Activated naive CD4-positive, alpha-beta T cell treated with anti-CD3 and anti-CD28 coated beads, Interleukin-2, amount 10 ng/mL, durations not matched to agents 7 days and 5 days (primary cell): ENCODE measurements at regions not wholly inside any gene's neighbourhood (a gene's known extent, or its start where the extent isn't known, plus 50 kb on each side); places are given as distances from the start of the nearest gene placed in this dataset.

Source experiments
- CTCF ChIA-PET: fragments of 350-600 bp; sonication (Branson Sonifier 250); formaldehyde crosslinking; loops from one replicate; lab custom pipeline; 2021; ENCODE audit warnings: antibody characterized with exemption; lab: Charles Lee
- DNase-seq: peaks from one replicate; pipeline ENCODE4 v3.0.0-alpha.2; 2020
- H3K27ac Mint-ChIP-seq: one replicate; pipeline ENCODE4 v1.8.0; 2021; ENCODE audit warnings: mild to moderate bottlenecking, moderate library complexity, mixed read lengths
- H3K27me3 Mint-ChIP-seq: one replicate; pipeline ENCODE4 v1.8.0; 2021; ENCODE audit warnings: mild to moderate bottlenecking, mixed read lengths
- H3K36me3 Mint-ChIP-seq: one replicate; pipeline ENCODE4 v1.8.0; 2021; ENCODE audit warnings: mixed read lengths
- H3K4me1 Mint-ChIP-seq: one replicate; pipeline ENCODE4 v1.8.0; 2021; ENCODE audit warnings: mixed read lengths
- H3K4me3 Mint-ChIP-seq: one replicate; pipeline ENCODE4 v1.8.0; 2021; ENCODE audit warnings: mild to moderate bottlenecking, moderate library complexity, mixed read lengths
- H3K9me3 Mint-ChIP-seq: one replicate; pipeline ENCODE4 v1.8.0; 2021; ENCODE audit warnings: mixed read lengths

DNA sequence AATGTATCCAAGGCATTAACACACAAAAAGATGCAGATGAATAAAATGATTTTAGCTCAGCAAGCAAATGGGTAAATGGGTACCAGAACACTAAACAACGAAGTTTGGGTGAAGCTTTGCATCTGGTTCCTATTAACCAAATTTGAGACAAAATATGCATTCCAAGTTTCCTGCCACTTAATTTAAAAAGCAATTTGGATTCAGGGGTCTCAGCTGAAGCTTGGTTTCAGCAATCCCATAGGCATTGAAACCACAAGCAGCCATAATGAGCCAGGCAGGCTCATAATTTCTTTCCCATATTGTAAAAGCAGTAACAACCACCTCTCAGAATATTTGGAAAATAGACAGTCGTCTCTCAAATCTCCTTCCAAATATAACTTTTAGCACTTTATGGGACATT, 138.9 kb downstream of the NXNL2 start:
- CTCF ChIA-PET = no interaction called here
- no peak overlapping the region for H3K4me3 Mint-ChIP-seq
- H3K4me1 Mint-ChIP-seq = no peaks in the 10 kb centered on the region

DNA sequence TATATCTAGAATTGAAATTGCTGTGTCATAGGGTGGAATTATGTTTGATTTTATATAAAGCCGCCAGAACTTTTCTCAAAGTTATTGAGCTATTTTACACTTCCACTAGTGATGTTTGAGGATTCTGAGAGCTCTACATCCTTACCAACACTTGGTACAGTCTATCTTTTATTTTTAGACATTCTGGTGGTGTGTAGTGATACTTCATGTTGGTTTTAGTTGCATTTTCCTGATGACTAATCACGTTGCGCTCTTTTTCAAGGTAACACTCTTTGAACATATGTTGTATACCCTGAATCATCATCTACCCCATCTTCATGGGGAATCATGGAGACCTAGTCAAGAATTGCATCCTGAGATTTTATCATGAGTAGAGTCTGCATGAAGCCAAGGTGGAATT, 141.7 kb downstream of the NXNL2 start:
- H3K9me3 Mint-ChIP-seq = no peaks in the 10 kb centered on the region
- CTCF ChIA-PET = no interaction called here
- DNase-seq = no peak
- H3K4me3 Mint-ChIP-seq = no peak overlapping the region
- no peaks in the 10 kb centered on the region for H3K4me1 Mint-ChIP-seq
- no peaks in the 10 kb centered on the region for H3K27me3 Mint-ChIP-seq
- no peak overlapping the region for H3K27ac Mint-ChIP-seq
- no peaks in the 10 kb centered on the region for H3K36me3 Mint-ChIP-seq

More for the DNA sequence above, 138.9 kb downstream of the NXNL2 start:
- Mint-ChIP-seq H3K9me3 (no peaks in the 10 kb centered on the region), H3K36me3 (no peaks in the 10 kb centered on the region), H3K27ac (no peak overlapping the region), H3K27me3 (no peaks in the 10 kb centered on the region)
- DNase-seq = no peak

DNA sequence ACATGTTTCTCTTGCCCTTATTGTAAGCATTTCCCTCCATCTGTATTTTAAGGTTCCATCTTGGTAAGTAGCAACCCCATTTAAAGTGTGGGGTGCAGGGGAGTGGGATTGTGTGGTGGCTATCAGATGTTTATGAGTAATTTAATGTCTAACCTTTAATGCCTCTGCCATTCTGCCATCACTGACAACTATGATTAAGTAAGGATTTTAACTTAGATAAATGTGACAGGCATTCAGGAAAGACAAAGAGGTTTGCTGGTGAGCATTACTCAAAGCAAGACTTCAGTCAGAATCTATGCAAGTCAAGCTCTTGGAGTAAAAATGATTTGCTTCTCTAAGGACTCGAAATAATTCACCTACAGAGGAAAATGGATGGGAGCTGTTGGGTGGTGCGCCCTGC, 143.0 kb downstream of the NXNL2 start:
- CTCF ChIA-PET = no interaction called here
- DNase-seq = no peak
- H3K36me3 Mint-ChIP-seq = no peaks in the 10 kb centered on the region
- H3K4me1 Mint-ChIP-seq = no peaks in the 10 kb centered on the region
- no peaks in the 10 kb centered on the region for H3K9me3 Mint-ChIP-seq
- no peak overlapping the region for H3K27ac Mint-ChIP-seq
- H3K27me3 Mint-ChIP-seq = no peaks in the 10 kb centered on the region
- H3K4me3 Mint-ChIP-seq = no peak overlapping the region

DNA sequence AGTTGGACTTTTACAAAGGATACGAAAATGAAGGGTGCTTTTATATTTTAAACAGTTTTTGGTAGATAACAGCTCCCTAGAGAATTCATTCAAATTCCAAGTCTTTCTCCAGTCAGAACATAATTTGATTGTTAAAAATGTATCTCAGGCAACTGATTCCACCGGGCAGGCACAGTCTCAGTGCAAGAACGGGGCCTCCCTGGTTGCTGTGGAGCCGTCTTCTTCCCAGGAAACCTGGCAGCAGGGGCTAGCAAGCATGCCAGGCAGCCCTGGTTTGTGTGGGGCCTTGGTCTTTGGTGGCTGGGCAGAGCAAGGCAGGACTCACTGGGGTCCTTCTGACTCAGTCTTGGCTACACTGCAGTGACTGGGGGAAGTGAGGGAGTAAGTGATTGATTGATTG, 143.5 kb downstream of the NXNL2 start:
- no peaks in the 10 kb centered on the region for H3K4me1 Mint-ChIP-seq
- H3K4me3 Mint-ChIP-seq = no peak overlapping the region
- no peaks in the 10 kb centered on the region for H3K36me3 Mint-ChIP-seq
- H3K27ac Mint-ChIP-seq = no peak overlapping the region
- no peaks in the 10 kb centered on the region for H3K9me3 Mint-ChIP-seq
- CTCF ChIA-PET = no interaction called here
- no peaks in the 10 kb centered on the region for H3K27me3 Mint-ChIP-seq
- no peak for DNase-seq

DNA sequence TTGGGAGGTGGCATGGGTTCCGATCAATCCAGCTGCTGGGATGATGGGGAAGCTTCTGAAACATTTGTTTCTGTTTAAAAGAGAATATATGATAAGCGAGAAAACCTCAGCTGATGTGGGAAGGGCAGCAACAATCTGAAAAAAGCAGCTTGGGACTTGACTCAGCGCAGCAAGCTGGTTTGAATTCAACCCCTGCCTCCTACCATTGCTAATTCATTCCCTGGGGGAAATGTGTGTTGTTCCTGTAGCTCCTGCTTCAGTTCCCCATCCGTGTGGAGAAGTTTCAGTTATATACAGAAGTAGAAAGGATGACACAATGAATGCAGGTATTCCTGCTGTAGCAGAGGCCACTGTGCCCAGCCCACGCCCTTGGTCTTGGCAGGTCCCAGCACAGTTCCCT, 145.1 kb downstream of the NXNL2 start:
- Mint-ChIP-seq H3K36me3 (no peaks in the 10 kb centered on the region), H3K27me3 (no peaks in the 10 kb centered on the region), H3K4me1 (no peaks in the 10 kb centered on the region), H3K9me3 (no peaks in the 10 kb centered on the region), H3K4me3 (no peak overlapping the region), H3K27ac (no peak overlapping the region)
- CTCF ChIA-PET = no interaction called here
- no peak for DNase-seq

DNA sequence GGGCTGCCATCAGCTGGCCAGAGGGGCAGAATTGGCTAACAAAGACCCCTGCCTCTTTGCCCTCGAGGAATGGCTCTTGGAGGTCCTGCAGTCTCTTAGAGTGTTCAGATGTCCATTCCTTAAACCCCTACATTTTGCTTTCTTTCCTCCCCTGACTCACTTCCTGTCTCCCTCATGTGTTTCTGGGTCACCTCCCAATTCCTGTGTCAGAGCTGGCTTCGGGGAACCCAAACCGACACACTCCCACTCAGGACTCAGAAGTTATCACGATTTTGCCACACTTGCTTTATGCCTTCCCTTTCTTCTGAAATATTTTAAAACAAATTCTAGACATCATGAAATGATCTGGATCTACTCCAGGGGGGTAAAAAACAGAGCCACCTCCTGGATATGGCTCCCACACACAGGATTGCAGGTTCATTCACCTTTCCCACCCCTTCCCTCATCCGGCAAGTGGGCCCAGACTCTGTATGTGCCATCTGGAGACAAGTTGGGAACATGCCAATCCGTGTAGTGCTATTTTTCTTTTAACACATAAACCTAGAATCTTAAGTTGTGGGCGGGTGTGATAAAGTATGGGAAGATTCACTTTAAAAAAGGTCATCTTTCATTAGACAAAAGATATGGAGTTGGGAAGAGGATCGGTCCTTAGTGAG, 145.7 kb downstream of the NXNL2 start:
- H3K36me3 Mint-ChIP-seq = no peaks in the 10 kb centered on the region
- H3K27ac Mint-ChIP-seq = no peak overlapping the region
- H3K4me1 Mint-ChIP-seq = no peaks in the 10 kb centered on the region
- H3K9me3 Mint-ChIP-seq = no peaks in the 10 kb centered on the region
- H3K4me3 Mint-ChIP-seq = no peak overlapping the region
- CTCF ChIA-PET = no interaction called here
- no peak for DNase-seq
- H3K27me3 Mint-ChIP-seq = no peaks in the 10 kb centered on the region

DNA sequence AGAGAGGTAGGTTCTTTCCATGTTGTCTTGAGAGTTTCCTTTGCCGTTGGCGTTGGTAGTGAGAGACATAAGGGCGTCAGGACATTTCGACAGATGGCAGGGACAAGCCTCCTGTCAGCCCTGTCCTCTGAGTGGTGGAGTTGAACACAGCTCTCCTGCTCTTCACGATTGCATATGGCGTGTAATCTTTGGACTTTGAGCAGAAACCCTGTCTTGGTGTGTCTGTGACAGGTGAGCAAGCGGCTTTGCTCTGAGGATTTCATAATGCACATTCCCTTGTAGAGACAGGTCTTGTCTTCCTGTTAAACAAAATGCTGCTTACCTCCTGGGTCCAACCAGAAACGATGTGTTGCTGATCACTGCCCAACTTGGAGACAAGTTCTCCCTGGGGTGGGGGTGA, 146.5 kb downstream of the NXNL2 start:
- H3K4me1 Mint-ChIP-seq = no peaks in the 10 kb centered on the region
- H3K9me3 Mint-ChIP-seq = no peaks in the 10 kb centered on the region
- CTCF ChIA-PET = no interaction called here
- no peak for DNase-seq
- no peak overlapping the region for H3K4me3 Mint-ChIP-seq
- H3K27me3 Mint-ChIP-seq = no peaks in the 10 kb centered on the region
- no peaks in the 10 kb centered on the region for H3K36me3 Mint-ChIP-seq
- H3K27ac Mint-ChIP-seq = no peak overlapping the region

DNA sequence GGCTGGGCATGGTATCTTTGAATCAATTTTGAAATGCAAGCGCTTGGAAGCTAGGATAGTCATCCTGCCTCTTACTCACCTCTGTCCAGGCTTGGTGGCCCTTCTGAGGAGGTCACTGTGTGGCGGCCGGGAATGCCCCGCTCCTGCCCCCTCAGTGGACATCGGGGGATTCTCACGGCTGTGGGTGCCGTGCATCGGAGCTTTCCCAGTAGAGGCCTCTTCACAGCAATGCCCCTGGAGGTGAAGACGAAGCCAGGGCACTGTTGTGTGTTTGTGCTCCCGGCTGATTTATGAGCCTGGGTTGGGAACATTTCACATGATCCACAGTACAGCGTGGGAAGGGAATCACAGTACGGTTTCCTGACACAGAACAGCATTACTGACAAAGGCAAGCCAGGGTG, 147.5 kb downstream of the NXNL2 start:
- no peaks in the 10 kb centered on the region for H3K9me3 Mint-ChIP-seq
- H3K4me3 Mint-ChIP-seq = no peak overlapping the region
- no peak for DNase-seq
- no peaks in the 10 kb centered on the region for H3K36me3 Mint-ChIP-seq
- no peaks in the 10 kb centered on the region for H3K4me1 Mint-ChIP-seq
- CTCF ChIA-PET = no interaction called here
- no peak overlapping the region for H3K27ac Mint-ChIP-seq
- H3K27me3 Mint-ChIP-seq = no peaks in the 10 kb centered on the region

DNA sequence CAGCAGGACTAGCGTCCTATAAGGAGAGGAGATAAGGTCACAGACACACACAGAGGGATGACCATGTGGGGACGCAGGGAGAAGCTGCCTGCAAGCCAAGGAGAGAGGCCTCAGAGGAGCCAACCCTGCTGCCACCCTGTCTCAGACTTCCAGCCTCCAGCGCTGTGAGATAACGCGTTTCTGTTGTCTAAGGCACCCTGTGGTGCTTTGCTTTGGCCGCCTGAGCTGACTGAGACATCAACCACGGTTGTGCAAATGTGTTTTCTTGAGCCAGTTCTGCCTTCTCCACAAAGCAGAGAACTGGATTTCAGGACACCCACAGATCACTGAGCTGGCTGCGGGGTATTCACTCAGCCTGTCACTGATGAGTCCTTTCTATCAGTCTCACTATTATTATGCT, 149.1 kb downstream of the NXNL2 start:
- CTCF ChIA-PET = no interaction called here
- H3K27me3 Mint-ChIP-seq = no peaks in the 10 kb centered on the region
- H3K4me1 Mint-ChIP-seq = no peaks in the 10 kb centered on the region
- no peaks in the 10 kb centered on the region for H3K36me3 Mint-ChIP-seq
- no peak for DNase-seq
- no peak overlapping the region for H3K4me3 Mint-ChIP-seq
- H3K27ac Mint-ChIP-seq = no peak overlapping the region
- H3K9me3 Mint-ChIP-seq = no peaks in the 10 kb centered on the region

DNA sequence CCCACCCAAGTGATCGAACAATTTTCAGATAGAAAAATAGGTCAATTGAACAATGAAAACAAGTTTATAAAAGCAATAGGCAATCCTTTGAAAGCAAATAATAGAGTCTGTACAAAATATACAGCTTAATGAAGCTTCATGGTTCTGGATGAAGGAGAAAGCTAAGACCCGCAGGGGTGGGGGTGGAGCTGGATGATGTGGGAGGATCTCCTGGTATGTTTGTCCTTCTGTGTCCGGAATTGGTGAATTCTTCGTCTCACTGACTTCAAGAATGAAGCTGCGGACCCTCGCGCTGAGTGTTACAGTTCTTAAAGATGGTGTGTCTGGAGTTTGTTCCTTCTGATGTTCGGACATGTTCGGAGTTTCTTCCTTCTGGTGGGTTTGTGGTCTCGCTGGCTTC, 149.9 kb downstream of the NXNL2 start:
- DNase-seq = no peak
- no peak overlapping the region for H3K27ac Mint-ChIP-seq
- no peaks in the 10 kb centered on the region for H3K4me1 Mint-ChIP-seq
- no peaks in the 10 kb centered on the region for H3K9me3 Mint-ChIP-seq
- H3K36me3 Mint-ChIP-seq = no peaks in the 10 kb centered on the region
- no peaks in the 10 kb centered on the region for H3K27me3 Mint-ChIP-seq
- CTCF ChIA-PET = no interaction called here
- H3K4me3 Mint-ChIP-seq = no peak overlapping the region

DNA sequence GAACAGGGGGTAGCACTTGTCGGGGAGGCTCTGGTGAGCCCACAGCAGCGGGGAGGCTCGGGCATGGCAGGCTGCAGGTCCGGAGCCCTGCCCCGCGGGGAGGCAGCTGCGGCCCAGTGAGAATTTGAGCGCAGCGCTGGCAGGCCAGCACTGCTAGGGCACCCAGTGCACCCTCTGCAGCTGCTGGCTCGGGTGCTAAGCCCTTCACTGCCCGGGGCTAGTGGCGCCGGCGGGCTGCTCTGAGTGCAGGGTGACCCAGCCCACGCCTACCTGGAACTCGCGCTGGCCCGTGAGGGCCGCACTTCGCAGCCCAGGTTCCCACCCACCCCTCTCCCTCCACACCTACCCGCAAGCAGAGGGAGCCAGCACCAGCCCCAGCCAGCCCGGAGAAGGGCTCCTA, 151.0 kb downstream of the NXNL2 start:
- H3K27ac Mint-ChIP-seq = no peak overlapping the region
- DNase-seq = no peak
- CTCF ChIA-PET = no interaction called here
- no peaks in the 10 kb centered on the region for H3K4me1 Mint-ChIP-seq
- no peaks in the 10 kb centered on the region for H3K9me3 Mint-ChIP-seq
- H3K36me3 Mint-ChIP-seq = no peaks in the 10 kb centered on the region
- no peaks in the 10 kb centered on the region for H3K27me3 Mint-ChIP-seq
- H3K4me3 Mint-ChIP-seq = no peak overlapping the region

DNA sequence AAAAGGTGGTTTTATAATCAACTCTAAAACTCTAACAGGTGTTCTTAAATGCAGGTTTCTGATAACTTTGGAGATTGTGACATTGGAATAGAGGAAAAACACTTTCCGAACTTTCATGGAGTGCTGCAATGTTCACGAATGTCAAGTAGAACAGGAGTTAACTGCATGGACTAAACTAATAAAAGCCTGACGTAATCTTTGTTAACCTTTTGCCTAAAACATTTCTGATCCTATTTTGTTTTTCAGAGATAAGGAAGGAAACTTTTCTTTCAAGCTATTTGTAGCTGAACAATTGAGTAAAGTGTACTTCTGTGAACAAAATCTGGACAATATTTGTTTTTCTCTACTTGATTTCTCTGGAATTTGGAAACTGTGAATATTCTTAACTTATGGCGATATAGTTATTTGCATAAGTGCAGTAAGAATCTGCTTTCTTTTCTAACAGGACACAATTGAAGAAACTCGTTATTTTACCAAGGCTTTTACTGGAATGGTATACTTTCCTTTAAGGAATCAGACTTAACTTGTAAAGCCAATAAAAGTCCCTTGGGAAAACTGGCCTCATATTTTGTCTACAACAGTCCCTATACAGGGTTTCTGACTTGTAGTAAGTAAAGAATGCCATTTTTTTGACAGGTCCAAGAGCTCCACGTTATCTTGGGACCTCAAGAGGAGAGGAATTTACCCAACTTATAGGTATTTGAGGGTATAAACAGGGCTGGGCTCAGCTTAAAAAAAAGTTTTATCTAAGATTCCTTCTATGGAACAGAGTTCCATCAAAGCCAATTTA, 154.7 kb downstream of the NXNL2 start:
- Mint-ChIP-seq H3K27me3 (no peaks in the 10 kb centered on the region), H3K9me3 (no peaks in the 10 kb centered on the region), H3K4me1 (no peaks in the 10 kb centered on the region), H3K4me3 (no peak overlapping the region), H3K27ac (no peak overlapping the region), H3K36me3 (no peaks in the 10 kb centered on the region)
- CTCF ChIA-PET = no interaction called here
- DNase-seq = no peak

DNA sequence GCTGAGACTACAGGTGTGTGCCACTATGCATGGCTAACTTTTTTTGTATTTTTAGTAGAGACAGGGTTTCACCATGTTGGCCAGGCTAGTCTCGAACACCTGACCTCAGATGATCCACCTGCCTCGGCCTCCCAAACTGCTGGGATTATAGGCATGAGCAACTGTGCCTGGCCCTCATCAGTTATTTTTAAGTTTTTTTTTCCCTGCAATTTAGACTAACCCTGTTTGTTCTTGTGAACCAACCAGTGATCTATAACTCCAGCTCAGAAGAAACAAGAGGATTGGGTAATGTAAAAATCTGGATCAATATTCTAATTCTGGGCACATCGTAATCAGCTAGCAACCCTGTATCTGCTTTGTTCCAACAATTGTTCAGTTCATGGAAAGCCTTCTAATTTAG, 155.7 kb downstream of the NXNL2 start:
- Mint-ChIP-seq H3K4me1 (no peaks in the 10 kb centered on the region), H3K27ac (no peak overlapping the region), H3K36me3 (no peaks in the 10 kb centered on the region), H3K9me3 (no peaks in the 10 kb centered on the region), H3K27me3 (no peaks in the 10 kb centered on the region), H3K4me3 (no peak overlapping the region)
- no peak for DNase-seq
- CTCF ChIA-PET = no interaction called here

DNA sequence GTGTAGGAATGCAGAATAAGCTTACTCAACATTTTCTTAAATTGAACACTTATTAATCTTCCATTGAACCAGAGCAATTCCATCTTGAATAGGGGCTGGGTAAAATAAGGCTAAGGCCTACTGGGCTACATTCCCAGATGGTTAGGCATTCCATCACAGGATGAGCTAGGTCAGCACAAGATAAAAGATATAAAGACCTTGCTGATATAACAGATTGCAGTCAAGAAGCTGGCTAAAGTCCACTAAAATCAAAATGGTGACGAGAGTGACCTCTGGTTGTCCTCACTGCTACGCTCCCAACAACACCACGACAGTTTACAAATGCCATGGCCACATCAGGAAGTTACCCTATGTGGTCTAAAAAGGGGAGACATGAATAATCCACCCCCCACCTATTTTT, 156.1 kb downstream of the NXNL2 start:
- Mint-ChIP-seq H3K4me3 (no peak overlapping the region), H3K36me3 (no peaks in the 10 kb centered on the region), H3K4me1 (no peaks in the 10 kb centered on the region), H3K27ac (no peak overlapping the region), H3K27me3 (no peaks in the 10 kb centered on the region), H3K9me3 (no peaks in the 10 kb centered on the region)
- CTCF ChIA-PET = no interaction called here
- no peak for DNase-seq

DNA sequence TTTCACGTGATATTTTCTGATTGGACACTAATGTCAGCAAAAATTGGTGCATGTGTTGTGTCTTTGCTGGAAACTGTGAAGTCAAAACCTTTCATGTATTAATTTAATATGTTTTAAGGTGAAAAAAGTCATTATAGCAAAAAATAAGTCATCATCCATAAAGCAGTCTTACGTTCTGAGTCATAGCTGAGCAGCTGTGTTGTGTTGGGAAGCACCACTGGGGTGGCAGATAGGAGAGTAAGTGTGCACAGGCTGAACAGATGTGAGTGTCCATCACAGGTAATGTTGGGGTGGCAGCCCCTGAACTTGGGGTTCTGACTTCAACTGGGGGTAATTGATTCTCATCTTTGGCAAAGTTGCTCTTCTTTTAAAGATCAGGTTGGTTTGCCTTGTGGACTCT, 156.8 kb downstream of the NXNL2 start:
- no peak for DNase-seq
- Mint-ChIP-seq H3K27ac (no peak overlapping the region), H3K4me1 (no peaks in the 10 kb centered on the region), H3K9me3 (no peaks in the 10 kb centered on the region), H3K4me3 (no peak overlapping the region), H3K27me3 (no peaks in the 10 kb centered on the region), H3K36me3 (no peaks in the 10 kb centered on the region)
- CTCF ChIA-PET = no interaction called here
